HEK293T (cell line): ENCODE measurements at regions not wholly inside any gene's neighbourhood (a gene's known extent, or its start where the extent isn't known, plus 50 kb on each side); places are given as distances from the start of the nearest gene placed in this dataset.

Experiments used
- CTCF ChIA-PET: fragments of 350-600 bp; formaldehyde crosslinking; extraction: SDS; loops from one replicate; lab custom pipeline; 2021; ENCODE audit warnings: antibody characterized with exemption, inconsistent platforms; lab: Yijun Ruan, JAX
- POLR2A ChIA-PET: fragments of 350-600 bp; formaldehyde crosslinking; extraction: SDS; loops from one replicate; lab custom pipeline; 2020; ENCODE audit warnings: antibody characterized with exemption, inconsistent platforms; lab: Yijun Ruan, JAX
- DNase-seq: peaks from one replicate; pipeline ENCODE4 v3.0.0; 2012; ENCODE audit warnings: mixed read lengths; ENCODE audit errors: extremely low spot score
- ARNT ChIP-seq: fragments of 450-650 bp; IDR thresholded peaks from 2 replicates; pipeline ENCODE4 v1.6.1; 2017; ENCODE audit warnings: mild to moderate bottlenecking
- BHLHE40 ChIP-seq: fragments of 450-650 bp; IDR thresholded peaks from 2 replicates; pipeline ENCODE4 v1.6.1; 2016; ENCODE audit warnings: mild to moderate bottlenecking, moderate library complexity, borderline replicate concordance
- CTBP1 ChIP-seq: fragments of 450-650 bp; IDR thresholded peaks from 2 replicates; pipeline ENCODE4 v1.6.1; 2016; ENCODE audit warnings: borderline replicate concordance
- ELF4 ChIP-seq: fragments of 450-650 bp; IDR thresholded peaks from 2 replicates; pipeline ENCODE4 v1.6.1; 2017; ENCODE audit warnings: antibody characterized with exemption
- FOXA1 ChIP-seq: fragments of 450-650 bp; IDR thresholded peaks from 2 replicates; pipeline ENCODE4 v1.6.1; 2016; ENCODE audit warnings: mild to moderate bottlenecking
- FOXK2 ChIP-seq: fragments of 450-650 bp; IDR thresholded peaks from 2 replicates; pipeline ENCODE4 v1.6.1; 2016; ENCODE audit warnings: mild to moderate bottlenecking
- FOXM1 ChIP-seq: fragments of 450-650 bp; IDR thresholded peaks from 2 replicates; pipeline ENCODE4 v1.6.1; 2017; ENCODE audit warnings: mild to moderate bottlenecking, borderline replicate concordance
- HDGF ChIP-seq: fragments of 450-650 bp; IDR thresholded peaks from 2 replicates; pipeline ENCODE4 v1.6.1; 2017; ENCODE audit warnings: antibody characterized with exemption, borderline replicate concordance
- L3MBTL2 ChIP-seq: fragments of 450-650 bp; conservative IDR thresholded peaks from 2 replicates; pipeline ENCODE4 v1.6.1; 2016; ENCODE audit warnings: mild to moderate bottlenecking
- LEF1 ChIP-seq: fragments of 450-650 bp; IDR thresholded peaks from 2 replicates; pipeline ENCODE4 v1.6.1; 2017; ENCODE audit warnings: mild to moderate bottlenecking, borderline replicate concordance
- NFRKB ChIP-seq: fragments of 450-650 bp; IDR thresholded peaks from 2 replicates; pipeline ENCODE4 v1.6.1; 2016; ENCODE audit warnings: mild to moderate bottlenecking, moderate library complexity
- PKNOX1 ChIP-seq: fragments of 450-650 bp; IDR thresholded peaks from 2 replicates; pipeline ENCODE4 v1.6.1; 2016
- SP1 ChIP-seq: fragments of 450-650 bp; IDR thresholded peaks from 2 replicates; pipeline ENCODE4 v1.6.1; 2017
- SUZ12 ChIP-seq: fragments of 450-650 bp; IDR thresholded peaks from 2 replicates; pipeline ENCODE4 v1.6.1; 2016; ENCODE audit warnings: mild to moderate bottlenecking
- TARDBP ChIP-seq: fragments of 450-650 bp; IDR thresholded peaks from 2 replicates; pipeline ENCODE4 v1.6.1; 2016
- ZNF384 ChIP-seq: fragments of 450-650 bp; IDR thresholded peaks from 2 replicates; pipeline ENCODE4 v1.6.1; 2016

GRCh38 chr11:23893126-23893525 is 603.7 kb upstream of the LUZP2 start:
- ChIA-PET CTCF (no interaction called here), POLR2A (no interaction called here)
- DNase-seq, result no peak
- TF ChIP-seq HDGF (no peak), L3MBTL2 (no peak), CTBP1 (no peak), LEF1 (no peak), ELF4 (no peak), FOXA1 (no peak), PKNOX1 (no peak), FOXM1 (no peak), ZNF384 (no peak), SUZ12 (no peak), ARNT (no peak), NFRKB (no peak), SP1 (no peak), FOXK2 (no peak), TARDBP (no peak), BHLHE40 (no peak)

GRCh38 chr11:23897453-23898286 is 599.2 kb upstream of the LUZP2 start:
- TF ChIP-seq SUZ12 (no peak), HDGF (no peak)
- DNase-seq, result no peak
- ChIA-PET POLR2A (no interaction called here), CTCF (no interaction called here)

- TF ChIP-seq SP1 (no peak), HDGF (no peak), LEF1 (no peak), BHLHE40 (no peak), NFRKB (no peak), ZNF384 (no peak), PKNOX1 (no peak), TARDBP (no peak), SUZ12 (no peak), FOXM1 (no peak), ELF4 (no peak), L3MBTL2 (no peak), FOXA1 (no peak), FOXK2 (no peak), CTBP1 (no peak), ARNT (no peak)
- ChIA-PET CTCF (no interaction called here), POLR2A (no interaction called here)
- DNase-seq, result no peak
Observed at GRCh38 chr11:23903044-23903704, 593.7 kb upstream of the LUZP2 start.

GRCh38 chr11:23919455-23919854 is 577.4 kb upstream of the LUZP2 start:
- no peak for DNase-seq
- TF ChIP-seq TARDBP, result no peak
- TF ChIP-seq BHLHE40, result no peak
- ChIA-PET CTCF (no interaction called here), POLR2A (no interaction called here)

DNA sequence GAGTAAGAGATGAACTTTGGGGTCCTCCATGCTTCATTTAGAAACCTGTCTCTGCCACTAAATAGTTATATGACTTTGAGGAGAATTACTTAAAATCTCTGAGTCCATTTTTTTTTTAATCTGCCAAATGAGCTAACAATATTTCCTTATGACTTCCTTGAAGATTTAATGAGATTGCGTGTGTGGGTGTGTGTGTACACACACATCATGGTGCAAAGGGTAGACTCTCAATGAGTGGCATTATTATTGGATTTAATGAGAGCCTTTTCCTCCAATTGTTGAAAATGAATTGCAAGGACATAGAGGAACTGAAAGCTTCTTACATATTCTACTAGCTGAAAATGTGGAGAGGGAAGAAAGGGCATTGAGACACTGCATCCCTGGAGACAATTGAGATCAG is 573.5 kb upstream of the LUZP2 start:
- TF ChIP-seq TARDBP (no peak), NFRKB (no peak), FOXM1 (no peak), HDGF (no peak), SP1 (no peak), ELF4 (no peak), FOXA1 (no peak), ZNF384 (no peak), FOXK2 (no peak)
- CTCF ChIA-PET, result interaction anchor here (0.7 kb wide), 1 partner anchor 212 kb away, joined by 3 read pairs; no protein-coding TSS in a partner anchor
- no peak for DNase-seq
- POLR2A ChIA-PET, result no interaction called here

GRCh38 chr11:23924226-23924625 is 572.6 kb upstream of the LUZP2 start:
- POLR2A ChIA-PET, result no interaction called here
- no peak for DNase-seq
- TF ChIP-seq SP1 (no peak), FOXM1 (no peak), ARNT (no peak), BHLHE40 (no peak), FOXK2 (no peak)
- CTCF ChIA-PET, result no interaction called here

- no peak for DNase-seq
- TF ChIP-seq SP1, result no peak
- ChIA-PET CTCF (no interaction called here), POLR2A (no interaction called here)
Observed at GRCh38 chr11:23931443-23931842, 565.4 kb upstream of the LUZP2 start.
